SH-SY5Y (cell line): ENCODE measurements at regions not wholly inside any gene's neighbourhood (a gene's known extent, or its start where the extent isn't known, plus 50 kb on each side); places are given as distances from the start of the nearest gene placed in this dataset.

Experiments used
- GATA2 ChIP-seq: IDR thresholded peaks from 2 replicates; pipeline ENCODE4 v1.6.1; 2011; ENCODE audit warnings: mild to moderate bottlenecking, low read depth, low read length
- GATA3 ChIP-seq: IDR thresholded peaks from 2 replicates; pipeline ENCODE4 v1.6.1; 2011; ENCODE audit warnings: low read depth, mild to moderate bottlenecking, low read length, moderate library complexity

DNA sequence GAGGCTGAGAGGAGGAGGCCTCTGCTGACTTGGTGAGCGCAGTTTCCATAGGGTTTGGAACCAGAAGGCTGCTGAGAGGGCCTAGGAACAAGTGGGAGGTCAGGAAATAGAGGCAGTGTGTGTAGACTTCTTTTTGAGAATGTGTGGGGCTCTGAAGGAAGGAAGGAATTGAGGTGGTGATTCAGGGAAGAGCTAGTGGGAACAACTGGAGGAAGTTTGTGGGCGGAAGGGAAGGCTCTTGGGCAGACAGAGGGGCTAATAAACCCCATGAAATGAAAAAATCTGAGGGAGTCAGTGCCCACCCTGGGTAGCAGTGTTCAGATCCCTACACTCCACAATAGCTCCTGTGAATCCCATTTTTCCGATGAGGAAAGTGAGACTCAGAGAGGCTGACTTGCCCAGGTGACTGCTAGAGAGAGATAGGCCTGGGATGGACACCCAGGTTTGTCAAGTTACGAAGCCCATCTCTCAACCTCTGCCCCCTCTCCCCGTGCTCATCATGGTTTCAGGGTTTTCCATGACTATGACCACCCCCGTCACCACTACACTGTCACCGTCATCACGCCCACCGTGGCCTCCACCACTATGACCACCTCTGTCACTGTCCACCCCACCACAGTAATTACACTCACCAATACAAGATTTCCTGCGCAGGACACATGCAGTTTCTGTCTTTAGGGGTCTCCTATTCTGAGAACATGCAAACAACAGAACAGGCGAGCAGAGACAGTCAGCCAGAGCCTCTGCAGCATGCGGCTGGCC, 106.4 kb downstream of the MRPL14 start:
- TF ChIP-seq GATA2, result no peak
- no peak for TF ChIP-seq GATA3
